GM19397 (cell line): ENCODE measurements at regions not wholly inside any gene's neighbourhood (a gene's known extent, or its start where the extent isn't known, plus 50 kb on each side); places are given as distances from the start of the nearest gene placed in this dataset.

Experiments used
- ATAC-seq: cut with Tn5 transposase; IDR thresholded peaks from one replicate; pipeline ENCODE4 v1.9.1; 2021; ENCODE audit warnings: mild to moderate bottlenecking, moderate library complexity; ENCODE audit not compliant: unreplicated experiment

DNA sequence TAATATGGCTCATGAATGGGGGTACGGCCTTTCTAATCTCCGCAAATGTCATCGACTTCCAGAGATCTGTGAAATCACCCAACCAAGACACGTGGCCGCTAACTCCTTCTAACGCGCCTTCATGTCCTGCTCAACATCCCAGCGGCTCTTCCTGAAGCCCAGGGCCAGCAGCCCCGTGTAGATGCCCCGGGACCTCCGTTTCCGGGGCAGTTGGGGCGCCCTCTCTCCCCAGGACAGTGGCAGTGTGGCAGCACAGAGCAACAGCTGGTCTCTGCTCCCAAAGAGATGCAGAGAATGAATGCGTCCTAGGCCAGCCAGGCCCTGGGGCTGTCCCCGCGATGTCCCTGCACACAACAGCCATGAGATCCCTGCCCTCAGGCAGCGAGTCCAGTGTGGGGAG, 153.5 kb downstream of the RBFOX3 start:
- ATAC-seq, result no peak

- ATAC-seq, result no peak
These were observed 155.2 kb downstream of the RBFOX3 start for GRCh38 chr17:79455636-79456035.

GRCh38 chr17:79454826-79455225, 156.0 kb downstream of the RBFOX3 start:
- no peak for ATAC-seq

DNA sequence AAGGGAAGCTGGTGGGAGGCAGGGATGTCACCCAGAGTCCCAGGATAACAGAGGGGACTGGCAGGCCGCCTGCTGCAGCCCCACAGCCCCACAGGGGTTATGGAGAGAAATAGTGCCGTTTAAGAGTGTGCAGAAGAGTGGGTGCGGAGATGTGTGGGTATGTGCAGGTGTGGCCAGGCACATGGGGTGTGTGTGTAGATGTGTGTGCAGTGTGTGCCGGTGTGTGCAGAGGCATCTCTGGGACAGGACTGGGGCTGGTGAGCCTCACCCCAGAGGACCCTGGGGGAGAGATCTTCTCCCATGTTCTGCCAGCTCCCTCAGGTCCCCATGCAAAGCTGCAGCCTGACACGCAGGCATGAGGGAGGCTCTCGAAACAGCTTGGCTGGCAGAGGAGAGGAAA, 157.4 kb downstream of the RBFOX3 start:
- ATAC-seq, result no peak

DNA sequence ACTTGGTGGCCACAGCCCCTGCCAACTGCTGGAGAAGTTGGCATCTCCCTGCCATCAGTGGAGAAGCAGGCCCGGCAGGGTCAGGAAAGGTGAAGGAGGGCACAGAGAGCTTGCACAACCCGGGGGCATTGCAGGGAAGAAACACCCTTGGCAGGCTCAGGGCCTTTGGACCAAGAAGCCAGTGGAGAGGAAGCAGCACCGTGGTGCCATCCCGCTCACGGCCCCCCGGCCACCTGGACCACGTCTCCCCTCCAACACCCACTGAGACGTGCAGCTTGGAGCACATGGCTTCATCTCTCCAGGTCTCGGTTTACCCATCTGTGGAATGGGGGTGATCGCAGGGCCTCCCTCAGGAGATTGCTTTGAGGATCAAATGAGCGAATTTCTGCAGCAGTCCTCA, 158.1 kb downstream of the RBFOX3 start:
- ATAC-seq, result no peak

DNA sequence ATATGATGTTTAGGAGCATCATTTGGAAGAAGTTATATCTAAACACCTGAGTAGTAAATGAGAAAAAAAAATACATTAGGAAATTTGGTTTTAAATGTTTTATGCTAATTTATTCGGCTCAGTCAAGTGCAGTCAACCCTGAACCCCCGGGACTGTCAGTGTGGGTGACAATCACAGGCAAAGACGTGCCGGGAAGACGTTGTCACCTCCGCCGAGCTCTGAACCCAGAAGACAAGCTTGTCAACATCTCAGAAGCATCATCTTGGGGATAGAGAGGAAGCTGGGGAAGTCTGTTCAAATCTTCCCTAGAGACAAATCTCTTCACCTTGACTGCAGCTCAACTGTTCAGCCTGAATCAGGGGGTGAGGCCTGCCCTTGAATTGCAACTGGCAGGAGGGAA, 159.7 kb downstream of the RBFOX3 start:
- ATAC-seq, result no peak

DNA sequence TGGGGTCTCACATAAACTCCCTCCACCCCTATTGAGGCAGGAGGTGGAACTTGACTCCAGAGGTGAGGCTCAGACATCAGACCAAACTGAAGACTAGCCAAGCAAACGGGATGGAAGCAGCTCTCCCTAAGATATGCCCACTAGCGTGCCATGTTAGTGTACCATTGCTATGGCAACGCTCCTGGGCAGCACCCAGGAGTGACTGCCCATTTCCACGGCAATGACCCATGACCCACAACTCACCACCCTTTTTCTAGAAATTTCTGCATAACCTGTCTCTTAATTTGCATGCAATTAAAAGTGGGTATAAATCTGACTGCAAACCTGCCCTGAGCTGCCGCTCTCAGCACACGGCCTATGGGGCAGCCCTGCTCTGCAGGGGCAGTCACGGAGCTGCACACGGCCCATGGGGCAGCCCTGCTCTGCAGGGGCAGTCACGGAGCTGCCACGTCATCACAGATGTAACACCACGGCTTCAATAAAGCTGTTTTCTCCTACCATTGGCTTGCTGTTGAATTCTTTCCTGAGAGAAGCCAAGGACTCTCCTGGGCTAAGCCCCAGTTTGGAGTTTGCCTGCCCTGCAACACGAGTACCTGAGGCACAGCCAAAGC, 164.3 kb downstream of the RBFOX3 start:
- ATAC-seq, result no peak

- ATAC-seq, result no peak
These were observed 166.7 kb downstream of the RBFOX3 start for GRCh38 chr17:79444198-79444597.

DNA sequence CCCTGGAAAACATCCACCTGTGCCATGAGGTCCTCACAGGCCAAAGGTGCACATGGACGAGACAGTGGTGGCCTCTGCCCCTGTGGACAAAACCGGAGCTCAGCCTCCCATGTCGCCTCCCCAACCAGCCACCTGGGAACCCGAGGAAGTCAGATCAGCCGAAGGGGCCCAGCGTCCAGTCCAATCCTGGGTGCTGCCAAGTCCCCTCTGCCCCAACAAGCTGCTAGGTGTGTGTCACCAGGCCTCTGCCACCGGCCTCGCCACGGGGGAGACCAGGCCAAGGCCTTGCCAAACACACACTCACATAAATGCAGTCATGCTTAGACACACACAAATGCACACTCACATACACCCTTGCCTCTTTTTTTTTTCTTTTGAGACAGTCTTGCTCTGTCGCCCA, 167.8 kb downstream of the RBFOX3 start:
- ATAC-seq, result no peak

DNA sequence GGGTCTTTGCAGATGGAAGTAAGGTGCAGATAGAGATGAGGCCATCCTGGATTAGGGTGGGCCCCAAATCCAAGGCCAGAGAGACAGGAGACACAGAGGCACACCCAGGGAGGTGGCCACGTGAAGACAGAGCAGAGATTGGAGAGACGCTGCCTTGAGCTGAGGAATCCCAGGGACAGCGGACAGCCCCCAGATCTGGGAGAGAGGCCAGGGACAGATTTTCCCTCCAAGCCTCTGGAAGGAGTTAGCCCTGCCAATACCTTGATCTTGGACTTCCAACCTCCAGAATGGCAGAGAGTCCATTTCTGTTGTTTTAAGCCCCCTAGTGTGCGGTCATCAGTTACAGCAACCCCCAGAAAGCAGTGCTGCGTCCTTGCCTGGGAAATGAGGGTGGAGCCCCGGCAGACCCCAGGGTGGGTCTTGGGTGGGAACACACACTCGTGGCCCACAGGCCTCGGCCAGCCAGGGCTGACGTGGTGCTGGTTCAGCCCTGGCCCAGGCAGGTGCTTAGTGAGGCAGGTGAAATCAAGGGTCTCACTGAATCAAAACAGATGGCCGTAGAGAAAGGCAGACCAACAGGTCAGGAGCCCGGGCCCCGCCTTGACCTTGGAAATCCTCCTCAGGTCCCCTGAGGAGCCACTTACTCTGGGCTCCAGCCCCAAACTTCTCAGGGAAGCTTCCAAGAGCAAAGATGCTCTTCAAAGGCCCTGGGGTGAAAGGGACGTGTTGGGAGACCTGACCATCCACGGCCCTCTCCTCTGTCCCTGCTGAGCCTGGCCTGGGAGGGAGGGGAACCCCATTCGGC, 169.3 kb downstream of the RBFOX3 start:
- no peak for ATAC-seq

DNA sequence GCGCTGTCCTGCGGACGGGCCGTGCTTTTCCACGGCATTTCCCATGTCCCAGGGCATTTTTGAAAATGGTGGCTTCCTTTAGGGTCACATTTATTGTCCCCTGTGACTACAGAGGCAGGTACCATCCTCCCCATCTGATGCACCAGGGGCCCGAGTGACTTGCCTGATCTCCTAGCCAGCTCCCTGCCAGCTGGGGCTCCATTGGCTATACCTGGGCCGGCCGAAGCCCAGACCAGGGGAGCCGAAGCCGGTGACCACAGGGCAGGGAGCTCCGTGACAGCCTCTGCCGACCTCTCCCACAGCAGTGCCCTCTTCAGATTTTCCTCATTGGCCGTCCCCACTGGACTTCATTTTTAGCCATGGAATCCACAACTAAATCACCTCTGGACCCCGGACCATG, 170.6 kb downstream of the RBFOX3 start:
- ATAC-seq, result no peak

DNA sequence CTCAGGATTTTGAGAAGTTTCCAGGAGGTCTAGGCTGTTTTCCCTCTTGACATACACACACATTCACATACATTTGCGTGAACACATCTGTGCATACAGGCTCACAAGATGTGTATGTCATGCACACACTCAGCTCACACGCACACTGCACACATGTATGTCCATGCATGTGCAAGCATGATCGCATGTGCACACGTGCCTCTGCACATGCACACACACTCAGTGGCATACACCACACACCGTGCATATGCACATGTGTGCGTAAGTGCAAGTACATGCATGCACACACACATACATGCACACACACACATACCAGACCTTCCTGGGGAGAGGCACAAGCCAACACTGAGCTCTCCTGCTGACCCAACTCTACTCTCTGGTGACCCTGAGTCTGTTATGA, 171.4 kb downstream of the RBFOX3 start:
- no peak for ATAC-seq

DNA sequence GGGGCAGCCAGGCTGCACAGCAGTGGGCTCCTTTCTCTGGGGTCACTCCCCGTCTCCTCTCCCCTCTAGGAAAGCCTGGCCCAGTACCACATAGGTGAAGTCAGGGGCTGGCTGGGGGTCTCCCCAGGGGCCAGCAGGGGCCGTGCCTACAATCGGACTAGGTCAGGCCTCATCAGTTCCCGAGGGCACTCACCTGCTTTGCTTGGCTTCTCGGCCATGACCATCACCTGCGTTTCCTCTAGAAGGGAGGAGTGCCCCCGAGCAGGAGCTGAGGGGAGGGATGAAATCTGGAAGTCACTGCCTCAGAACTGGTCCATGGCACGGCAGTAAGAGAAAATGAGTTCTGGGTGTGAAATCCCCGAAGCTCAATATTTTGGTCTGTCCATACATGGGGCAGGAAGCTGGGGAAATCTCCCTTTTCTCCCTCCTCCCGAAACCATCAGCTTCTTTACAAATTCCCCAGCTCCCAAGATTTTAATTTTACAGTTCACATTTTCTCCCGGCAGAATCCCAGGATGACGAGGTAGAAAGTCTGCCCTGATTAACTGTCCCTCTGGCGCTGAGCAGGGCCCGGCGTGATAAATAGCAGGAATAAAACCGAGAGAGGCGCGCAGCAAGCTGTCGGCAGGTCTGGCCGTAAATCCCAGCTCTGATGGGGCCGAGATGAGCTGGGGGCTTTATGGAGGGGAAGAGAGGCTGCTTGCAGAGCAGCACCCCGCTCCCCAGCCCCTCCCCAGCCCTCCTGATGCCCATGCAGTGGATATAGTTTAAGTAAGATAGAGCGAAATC, 172.1 kb downstream of the RBFOX3 start:
- no peak for ATAC-seq

DNA sequence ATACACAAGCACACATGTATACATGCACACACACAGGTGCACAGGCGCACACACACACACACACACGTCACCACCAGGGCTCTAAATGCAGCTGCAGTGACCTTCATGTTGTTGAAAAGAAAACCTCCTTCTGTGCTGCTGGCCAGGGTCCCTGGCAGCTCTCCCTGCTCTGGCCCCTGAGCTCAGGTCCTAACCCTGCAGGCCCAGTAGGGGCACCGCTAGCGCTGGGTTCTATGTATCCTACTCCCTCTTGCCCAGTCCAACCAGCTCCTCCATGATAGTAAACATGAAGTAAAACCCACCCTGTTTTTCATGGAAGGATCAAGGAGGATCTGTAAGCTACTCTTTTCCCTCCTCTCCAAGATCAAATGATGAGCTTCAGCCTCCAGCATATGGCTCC, 172.8 kb downstream of the RBFOX3 start:
- ATAC-seq, result no peak

- no peak for ATAC-seq
These were observed 173.8 kb downstream of the RBFOX3 start for GRCh38 chr17:79437081-79437480.

DNA sequence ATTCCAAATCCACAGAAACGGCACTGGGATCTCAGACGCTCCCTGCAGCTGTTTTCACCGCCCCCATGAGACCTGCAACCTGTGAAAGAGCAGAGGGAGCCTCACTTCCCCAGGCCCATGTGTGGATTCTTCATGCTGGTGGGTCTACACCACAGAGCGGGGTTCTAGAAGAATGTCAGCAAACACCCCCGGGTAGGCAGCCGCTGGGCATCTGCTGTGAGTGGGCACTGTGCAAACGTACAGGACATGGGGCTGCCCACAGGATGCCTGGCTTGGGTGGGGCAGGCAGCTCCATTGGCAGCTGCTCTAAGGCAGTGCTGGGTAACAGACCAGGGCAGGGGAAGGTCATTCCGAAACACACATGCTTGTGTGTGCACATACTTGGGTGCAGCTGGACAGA, 174.9 kb downstream of the RBFOX3 start:
- ATAC-seq, result no peak

DNA sequence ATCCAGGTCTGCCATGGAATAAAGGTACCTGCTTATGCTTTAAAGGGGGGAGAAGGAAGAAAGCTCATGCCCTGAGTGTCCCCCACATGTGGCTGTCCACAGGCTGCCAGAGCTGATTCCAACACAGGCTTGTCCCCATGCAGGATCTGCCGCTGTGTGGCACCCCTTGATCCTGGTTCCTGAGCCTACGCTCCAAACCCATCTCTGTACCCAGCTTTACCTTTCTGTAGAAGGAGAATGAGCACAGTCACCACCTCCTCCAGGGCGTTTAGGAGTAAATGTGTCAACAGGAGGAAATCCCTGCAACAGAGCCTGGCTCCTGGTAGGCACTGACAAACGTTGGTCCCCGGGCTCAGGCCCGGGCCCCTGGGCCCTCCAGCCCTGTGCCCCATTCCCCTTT, 175.6 kb downstream of the RBFOX3 start:
- ATAC-seq, result no peak

DNA sequence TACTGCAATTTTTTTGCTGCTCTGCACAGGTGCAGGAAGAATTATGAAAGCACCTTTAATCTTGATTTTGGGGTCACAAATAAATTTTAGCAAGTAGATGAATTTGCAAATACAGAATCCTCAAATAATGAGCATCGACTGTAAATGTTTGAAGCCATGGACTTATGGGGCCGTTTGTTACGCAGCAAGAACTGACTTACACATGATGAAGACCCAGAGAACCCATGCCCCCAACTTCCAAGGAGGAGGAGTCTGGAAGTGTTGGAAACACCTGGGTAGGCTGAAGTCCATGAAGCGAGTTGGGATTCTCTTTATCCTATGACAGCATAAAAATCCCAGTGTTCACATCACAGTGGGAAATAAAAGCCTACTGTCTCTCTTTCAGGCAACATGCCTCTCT, 176.6 kb downstream of the RBFOX3 start:
- no peak for ATAC-seq

DNA sequence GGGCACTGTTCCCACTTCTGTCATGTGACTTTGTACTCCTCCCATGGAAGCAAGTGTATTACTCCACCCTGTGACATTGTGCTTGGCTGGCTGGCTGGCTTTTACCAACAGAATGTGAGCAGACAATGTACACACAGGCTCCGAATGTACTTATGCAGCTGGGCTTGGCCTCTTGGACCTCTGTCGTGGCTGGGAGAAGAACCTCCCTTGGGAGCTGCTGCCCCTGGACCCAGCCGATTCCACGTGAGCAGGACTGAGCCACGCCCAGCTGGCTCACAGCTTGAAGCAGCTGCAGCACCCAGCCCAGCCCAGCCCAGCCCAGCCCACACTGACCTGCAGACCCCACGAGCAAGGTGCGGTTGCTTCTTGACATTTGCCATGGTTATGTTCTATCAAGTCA, 177.5 kb downstream of the RBFOX3 start:
- ATAC-seq, result no peak

GRCh38 chr17:79431175-79431574, 179.7 kb downstream of the RBFOX3 start:
- ATAC-seq, result no peak

DNA sequence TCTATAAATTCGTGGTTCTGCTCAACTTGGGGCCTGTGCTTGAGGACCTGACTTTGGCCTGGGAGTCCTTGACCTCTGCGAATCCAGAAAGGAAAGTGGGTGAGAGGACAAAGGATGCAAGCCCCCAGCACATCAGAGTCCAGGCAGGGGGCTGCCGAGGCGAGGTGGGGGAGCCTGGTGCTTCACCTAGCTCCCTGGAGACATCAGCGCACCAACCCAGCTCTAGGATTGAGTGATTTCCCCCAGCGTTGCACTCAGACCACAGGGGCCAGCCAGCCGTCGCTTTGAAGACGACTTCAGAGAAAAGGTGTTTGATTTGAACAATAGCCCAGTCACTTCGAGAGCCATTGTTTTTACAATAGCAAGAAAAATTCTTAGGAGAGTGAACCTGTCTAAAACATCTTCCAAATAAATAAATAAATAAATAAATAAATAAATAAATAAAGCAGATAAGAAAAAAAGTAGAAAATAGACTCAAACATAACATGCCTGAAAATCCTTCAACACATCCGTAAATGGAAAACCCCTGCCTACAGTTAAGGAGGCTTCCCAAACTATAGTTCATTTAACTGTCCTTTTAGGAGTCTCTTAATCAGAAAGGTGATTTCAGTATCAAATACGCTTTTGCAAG, 180.9 kb downstream of the RBFOX3 start:
- ATAC-seq, result no peak

- no peak for ATAC-seq
These were observed 181.9 kb downstream of the RBFOX3 start for GRCh38 chr17:79428988-79429387.
